HEK293 (cell line): ENCODE measurements at regions not wholly inside any gene's neighbourhood (a gene's known extent, or its start where the extent isn't known, plus 50 kb on each side); places are given as distances from the start of the nearest gene placed in this dataset.

ENCODE experiments used
- CTCF ChIA-PET: fragments of 350-600 bp; formaldehyde crosslinking; extraction: SDS; loops from one replicate; lab custom pipeline; 2021; ENCODE audit warnings: antibody characterized with exemption; lab: Yijun Ruan, JAX
- POLR2A ChIA-PET: fragments of 300-600 bp; formaldehyde crosslinking; extraction: SDS; loops from one replicate; lab custom pipeline; 2020; ENCODE audit warnings: antibody characterized with exemption, inconsistent platforms; lab: Yijun Ruan, JAX
- H3K27ac ChIP-seq: fragments of 200-500 bp; sonication (Bioruptor generic); 2 replicates; pipeline ENCODE4 v1.5.1; 2014; ENCODE audit warnings: low read depth, low read length, control low read depth, inconsistent platforms; ENCODE audit errors: extremely low read depth
- H3K36me3 ChIP-seq, 2 experiments: fragments of 200-500 bp in 1 of 2; sonication (Bioruptor generic) in 1 of 2; 1 replicate in 1 of 2; 2 replicates in 1 of 2; pipeline ENCODE4 v1.5.1; 2014 to 2017; ENCODE audit warnings: inconsistent platforms in 2 of 2, low read length in 2 of 2; ENCODE audit not compliant: control insufficient read depth in 2 of 2, insufficient read depth in 1 of 2
- H3K4me1 ChIP-seq: fragments of 200-500 bp; sonication (Bioruptor generic); 2 replicates; pipeline ENCODE4 v1.5.1; 2014; ENCODE audit warnings: mild to moderate bottlenecking, low read length, inconsistent platforms; ENCODE audit not compliant: control insufficient read depth, insufficient read depth
- H3K4me3 ChIP-seq: 2 replicates; pipeline ENCODE4 v1.5.1; 2011; ENCODE audit warnings: low read depth, mild to moderate bottlenecking, control low read depth, low read length, moderate library complexity
- H3K9me3 ChIP-seq: fragments of 200-500 bp; sonication (Bioruptor generic); 2 replicates; pipeline ENCODE4 v1.5.1; 2014; ENCODE audit warnings: low read depth, low read length, inconsistent platforms; ENCODE audit not compliant: control insufficient read depth, insufficient read depth
- FEZF1 ChIP-seq: fragments of 450-650 bp; formaldehyde crosslinking; IDR thresholded peaks from 2 replicates; pipeline ENCODE4 v1.5.1; 2016; ENCODE audit warnings: missing biosample characterization, missing genetic modification characterization
- HIC1 ChIP-seq: fragments of 450-650 bp; formaldehyde crosslinking; IDR thresholded peaks from 2 replicates; pipeline ENCODE4 v1.5.1; 2016; ENCODE audit warnings: missing biosample characterization, missing genetic modification characterization
- IKZF3 ChIP-seq: fragments of 450-650 bp; IDR thresholded peaks from 2 replicates; pipeline ENCODE4 v1.5.0; 2018; ENCODE audit warnings: missing biosample characterization, mild to moderate bottlenecking, missing genetic modification characterization, moderate library complexity
- KLF7 ChIP-seq: fragments of 450-650 bp; formaldehyde crosslinking; IDR thresholded peaks from 2 replicates; pipeline ENCODE4 v1.5.1; 2016; ENCODE audit warnings: missing biosample characterization, missing genetic modification characterization, borderline replicate concordance
- PRDM1 ChIP-seq: fragments of 450-650 bp; formaldehyde crosslinking; IDR thresholded peaks from 2 replicates; pipeline ENCODE4; 2016; ENCODE audit warnings: missing biosample characterization, missing genetic modification characterization
- SETDB1 ChIP-seq: IDR thresholded peaks from one replicate; pipeline ENCODE4 v1.6.1; 2017; ENCODE audit warnings: mild to moderate bottlenecking, low read length, moderate library complexity, mixed read lengths; ENCODE audit not compliant: insufficient read length
- TRIM28 ChIP-seq: IDR thresholded peaks from 2 replicates; pipeline ENCODE4 v1.6.1; 2011; ENCODE audit warnings: low read length, control low read depth, borderline replicate concordance
- ZBTB1 ChIP-seq: fragments of 450-650 bp; formaldehyde crosslinking; IDR thresholded peaks from 2 replicates; pipeline ENCODE4 v1.5.1; 2016; ENCODE audit warnings: missing biosample characterization, missing genetic modification characterization
- ZBTB8A ChIP-seq: fragments of 450-650 bp; formaldehyde crosslinking; IDR thresholded peaks from 2 replicates; pipeline ENCODE4 v1.5.1; 2016; ENCODE audit warnings: missing biosample characterization, missing genetic modification characterization
- ZIC2 ChIP-seq: fragments of 450-650 bp; formaldehyde crosslinking; IDR thresholded peaks from 2 replicates; pipeline ENCODE4 v1.5.1; 2016; ENCODE audit warnings: missing biosample characterization, missing genetic modification characterization
- ZNF121 ChIP-seq: fragments of 450-650 bp; formaldehyde crosslinking; IDR thresholded peaks from 2 replicates; pipeline ENCODE4 v1.5.1; 2016; ENCODE audit warnings: missing biosample characterization, missing genetic modification characterization
- ZNF140 ChIP-seq: fragments of 450-650 bp; formaldehyde crosslinking; IDR thresholded peaks from 2 replicates; pipeline ENCODE4 v1.5.1; 2016; ENCODE audit warnings: missing biosample characterization, missing genetic modification characterization
- ZNF239 ChIP-seq: fragments of 450-650 bp; formaldehyde crosslinking; IDR thresholded peaks from 2 replicates; pipeline ENCODE4 v1.5.1; 2016; ENCODE audit warnings: missing biosample characterization, missing genetic modification characterization
- ZNF24 ChIP-seq: fragments of 450-650 bp; formaldehyde crosslinking; IDR thresholded peaks from 2 replicates; pipeline ENCODE4 v1.5.1; 2016; ENCODE audit warnings: missing biosample characterization, missing genetic modification characterization
- ZNF311 ChIP-seq: fragments of 450-650 bp; formaldehyde crosslinking; IDR thresholded peaks from 2 replicates; pipeline ENCODE4 v1.5.1; 2017; ENCODE audit warnings: missing biosample characterization, missing genetic modification characterization, borderline replicate concordance
- ZNF324 ChIP-seq: fragments of 450-650 bp; formaldehyde crosslinking; IDR thresholded peaks from 2 replicates; pipeline ENCODE4 v1.5.1; 2016; ENCODE audit warnings: missing biosample characterization, missing genetic modification characterization
- ZNF404 ChIP-seq: fragments of 450-650 bp; formaldehyde crosslinking; IDR thresholded peaks from 2 replicates; pipeline ENCODE4 v1.5.1; 2017; ENCODE audit warnings: missing biosample characterization, missing genetic modification characterization
- ZNF514 ChIP-seq: fragments of 450-650 bp; formaldehyde crosslinking; IDR thresholded peaks from 2 replicates; pipeline ENCODE4 v1.5.1; 2016; ENCODE audit warnings: missing biosample characterization, missing genetic modification characterization
- ZNF529 ChIP-seq: fragments of 450-650 bp; formaldehyde crosslinking; IDR thresholded peaks from 2 replicates; pipeline ENCODE4 v1.5.1; 2017; ENCODE audit warnings: missing genetic modification characterization, missing biosample characterization; ENCODE audit not compliant: insufficient replicate concordance
- ZNF580 ChIP-seq: fragments of 450-650 bp; formaldehyde crosslinking; IDR thresholded peaks from 2 replicates; pipeline ENCODE4 v1.5.1; 2016; ENCODE audit warnings: missing biosample characterization, missing genetic modification characterization
- ZNF621 ChIP-seq: fragments of 450-650 bp; formaldehyde crosslinking; IDR thresholded peaks from 2 replicates; pipeline ENCODE4 v1.5.1; 2017; ENCODE audit warnings: missing biosample characterization, missing genetic modification characterization
- ZNF626 ChIP-seq: fragments of 450-650 bp; sonication (Bioruptor Pico); formaldehyde crosslinking; IDR thresholded peaks from 2 replicates; pipeline ENCODE4 v1.5.1; 2018; ENCODE audit warnings: missing biosample characterization, missing genetic modification characterization, inconsistent platforms
- ZNF677 ChIP-seq: fragments of 450-650 bp; IDR thresholded peaks from 2 replicates; pipeline ENCODE4 v1.5.0; 2018; ENCODE audit warnings: missing biosample characterization, mild to moderate bottlenecking, missing genetic modification characterization, moderate library complexity
- ZNF768 ChIP-seq: fragments of 450-650 bp; formaldehyde crosslinking; IDR thresholded peaks from 2 replicates; pipeline ENCODE4 v1.5.1; 2018; ENCODE audit warnings: missing biosample characterization, mild to moderate bottlenecking, missing genetic modification characterization
- ZNF830 ChIP-seq: fragments of 450-650 bp; IDR thresholded peaks from 2 replicates; pipeline ENCODE4 v1.5.0; 2018; ENCODE audit warnings: missing biosample characterization, missing genetic modification characterization, low read depth, mild to moderate bottlenecking, moderate library complexity

GRCh38 chr11:115808351-115808940, 304.2 kb upstream of the CADM1 start:
- H3K4me3 ChIP-seq = no peak overlapping the region
- no peaks in the 10 kb centered on the region for H3K4me1 ChIP-seq
- H3K9me3 ChIP-seq = no peaks in the 10 kb centered on the region
- POLR2A ChIA-PET = no interaction called here
- H3K36me3 ChIP-seq = no peaks in the 10 kb centered on the region
- H3K27ac ChIP-seq = no peak overlapping the region
- CTCF ChIA-PET = no interaction called here
- no peak for TF ChIP-seq ZNF580 (tag by site-specific recombination)
- peak; percentile 98 for TF ChIP-seq TRIM28
- TF ChIP-seq SETDB1 = peak; percentile 100
- TF ChIP-seq ZNF529 = no peak
- no peak for TF ChIP-seq ZNF121 (tag by site-specific recombination)
- TF ChIP-seq ZNF626 (tag by site-specific recombination) = no peak
- no peak for TF ChIP-seq ZBTB8A (tag by site-specific recombination)
- TF ChIP-seq ZBTB1 = no peak

GRCh38 chr11:115806056-115806455, 301.8 kb upstream of the CADM1 start:
- POLR2A ChIA-PET = no interaction called here

GRCh38 chr11:115803073-115803740, 299.0 kb upstream of the CADM1 start:
- Histone ChIP-seq H3K4me1 (no peaks in the 10 kb centered on the region), H3K9me3 (no peaks in the 10 kb centered on the region), H3K36me3 (no peaks in the 10 kb centered on the region), H3K27ac (no peak overlapping the region), H3K4me3 (no peak overlapping the region)
- TF ChIP-seq ZNF677 (tag by site-specific recombination) (no peak), ZNF768 (tag by site-specific recombination) (no peak), HIC1 (no peak), KLF7 (no peak), PRDM1 (no peak), ZNF311 (tag by site-specific recombination) (no peak), IKZF3 (no peak)
- POLR2A ChIA-PET = no interaction called here
- CTCF ChIA-PET = interaction anchor here (0.6 kb wide), 2 partner anchors 49 to 467 kb away, joined by 3 read pairs; no protein-coding TSS in a partner anchor

More at GRCh38 chr11:115806056-115806455, 301.8 kb upstream of the CADM1 start:
- Histone ChIP-seq H3K36me3 (no peaks in the 10 kb centered on the region), H3K27ac (no peak overlapping the region), H3K9me3 (no peaks in the 10 kb centered on the region), H3K4me1 (no peaks in the 10 kb centered on the region), H3K4me3 (no peak overlapping the region)
- no peak for TF ChIP-seq ZNF514
- TF ChIP-seq ZNF621 (tag by site-specific recombination) = no peak
- TF ChIP-seq ZNF24 (tag by site-specific recombination) = no peak
- no peak for TF ChIP-seq ZIC2 (tag by site-specific recombination)
- TF ChIP-seq ZNF404 (tag by site-specific recombination) = no peak
- no peak for TF ChIP-seq FEZF1 (tag by site-specific recombination)
- no peak for TF ChIP-seq ZNF324 (tag by site-specific recombination)
- TF ChIP-seq ZNF239 (tag by site-specific recombination) = no peak
- no peak for TF ChIP-seq ZNF830 (tag by site-specific recombination)
- TF ChIP-seq ZNF140 (tag by site-specific recombination) = no peak
- CTCF ChIA-PET = interaction anchor here (0.5 kb wide), 1 partner anchor 463 kb away, joined by 3 read pairs; no protein-coding TSS in a partner anchor
